Transverse colon (tissue), 4 donors: ENCODE measurements at regions not wholly inside any gene's neighbourhood (a gene's known extent, or its start where the extent isn't known, plus 50 kb on each side); places are given as distances from the start of the nearest gene placed in this dataset.

ENCODE experiments used
- DNase-seq: peaks from one replicate; pipeline ENCODE4 v3.0.0-alpha.2; 2019
- H3K27ac ChIP-seq, 4 donors: fragments of 200-600 bp; sonication (generic); 2 replicates each; pipeline ENCODE4 v1.5.1; 2016 to 2018; ENCODE audit warnings: inconsistent platforms in 4 of 4
- H3K27me3 ChIP-seq: fragments of 200-600 bp; sonication (generic); 2 replicates; pipeline ENCODE4 v1.5.1; 2017; ENCODE audit warnings: inconsistent platforms
- H3K36me3 ChIP-seq, 4 donors: fragments of 200-600 bp; sonication (generic); 2 replicates each; pipeline ENCODE4 v1.5.1; 2017 to 2019; ENCODE audit warnings: inconsistent platforms in 4 of 4
- H3K4me1 ChIP-seq, 4 donors: fragments of 200-600 bp; sonication (generic); 2 replicates each; pipeline ENCODE4 v1.5.1; 2017 to 2020; ENCODE audit warnings: inconsistent platforms in 4 of 4
- H3K4me3 ChIP-seq, 4 donors: fragments of 200-600 bp; sonication (generic); 1 replicate in 1 of 4; 2 replicates in 3 of 4; pipeline versions ENCODE4 v1.5.1 to v1.6.1; 2017 to 2019; ENCODE audit warnings: inconsistent platforms in 4 of 4
- H3K9me3 ChIP-seq, 2 donors: fragments of 200-600 bp; sonication (generic); 2 replicates each; pipeline ENCODE4 v1.5.1; 2017 to 2019; ENCODE audit warnings: inconsistent platforms in 2 of 2
- EP300 ChIP-seq: sonication (generic); formaldehyde crosslinking; IDR thresholded peaks from one replicate; pipeline ENCODE4 v1.6.1; 2017; ENCODE audit warnings: antibody characterized with exemption, low read depth
- POLR2A ChIP-seq: fragments of 450-650 bp; IDR thresholded peaks from one replicate; pipeline ENCODE4 v1.6.1; 2016; ENCODE audit warnings: antibody characterized with exemption, mild to moderate bottlenecking, moderate library complexity
- POLR2AphosphoS5 ChIP-seq, 3 donors: sonication (generic); formaldehyde crosslinking; IDR thresholded peaks; one replicate each; pipeline ENCODE4 v1.6.1; 2016; ENCODE audit warnings: antibody characterized with exemption in 3 of 3
- WGBS, 2 donors: methylation state at CpG; one replicate each; pipeline ENCODE4 v1.1.5; 2018; ENCODE audit warnings: low coverage in 1 of 2; 5-methylcytosine and 5-hydroxymethylcytosine counted together
- in situ Hi-C, 4 donors: fragments of 200-750 bp; cut with MboI; loops; one replicate each; pipeline versions ENCODE4 v1.15.0 to v1.15.1; 2017; ENCODE audit warnings: low sequenced_read_pairs in 3 of 4, low pct_ligation_motif_present in 1 of 4, low pct_unique_long_range_greater_than_20kb in 1 of 4
- intact Hi-C: fragments of 100-400 bp; cut with DNase I; formaldehyde crosslinking; loops from one replicate; pipeline ENCODE4 v1.15.1; 2023; ENCODE audit warnings: low total_unique reads
- TF ChIP-seq, protein P1 (sequence below), 5 experiments: fragments of 200-600 bp in 3 of 5; fragments of 450-650 bp in 2 of 5; sonication (generic) in 3 of 5; IDR thresholded peaks; 1 replicate in 2 of 5; 2 replicates in 3 of 5; pipeline ENCODE4 v1.5.1; 2016 to 2017; ENCODE audit warnings: antibody characterized with exemption in 5 of 5, inconsistent platforms in 3 of 5, mild to moderate bottlenecking in 2 of 5, moderate library complexity in 1 of 5

DNA sequence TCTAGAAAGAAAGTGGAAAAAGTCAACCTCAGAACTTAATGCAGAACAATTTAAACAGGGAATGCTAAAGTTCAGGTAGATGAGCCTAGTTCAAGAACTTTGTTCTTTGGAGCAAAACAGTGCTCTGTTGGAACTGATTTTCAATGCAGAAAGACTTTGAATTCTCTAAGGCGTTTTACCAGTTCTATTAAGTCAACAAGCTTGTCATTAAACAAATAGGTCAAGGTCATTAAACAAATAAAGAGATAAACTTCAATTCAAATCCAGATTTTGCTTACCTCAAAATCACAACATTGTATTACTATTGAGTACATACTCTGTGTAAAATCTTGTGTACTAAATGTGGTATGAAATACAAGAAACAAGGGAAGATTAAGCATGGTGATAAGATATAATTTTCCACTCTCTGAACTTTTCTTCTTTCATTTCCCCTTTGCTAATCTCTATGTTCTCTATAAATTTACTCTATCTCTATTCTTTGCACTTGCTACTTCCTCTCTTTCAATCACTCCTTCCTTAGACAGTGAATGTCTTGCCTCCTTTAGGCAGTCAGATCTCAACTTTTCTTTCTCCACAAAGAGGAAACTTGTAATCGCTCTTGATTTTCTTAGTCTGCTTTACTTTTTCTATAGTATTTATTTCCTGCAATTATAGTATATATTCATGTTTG lies 160.8 kb upstream of the KHDRBS2 start:
- H3K4me1 ChIP-seq, result no peaks in the 10 kb centered on the region
- no peak for DNase-seq
- intact Hi-C loops (no loop called here), in situ Hi-C loops (no loop called here)
- 62 to 64% methylated on average over 2 of the region's 2 CpGs for WGBS, 2 donors
- H3K27me3 ChIP-seq, result no peaks in the 10 kb centered on the region
- no peaks in the 10 kb centered on the region for H3K36me3 ChIP-seq
- no peak overlapping the region for H3K27ac ChIP-seq
- TF ChIP-seq, protein P1, sequence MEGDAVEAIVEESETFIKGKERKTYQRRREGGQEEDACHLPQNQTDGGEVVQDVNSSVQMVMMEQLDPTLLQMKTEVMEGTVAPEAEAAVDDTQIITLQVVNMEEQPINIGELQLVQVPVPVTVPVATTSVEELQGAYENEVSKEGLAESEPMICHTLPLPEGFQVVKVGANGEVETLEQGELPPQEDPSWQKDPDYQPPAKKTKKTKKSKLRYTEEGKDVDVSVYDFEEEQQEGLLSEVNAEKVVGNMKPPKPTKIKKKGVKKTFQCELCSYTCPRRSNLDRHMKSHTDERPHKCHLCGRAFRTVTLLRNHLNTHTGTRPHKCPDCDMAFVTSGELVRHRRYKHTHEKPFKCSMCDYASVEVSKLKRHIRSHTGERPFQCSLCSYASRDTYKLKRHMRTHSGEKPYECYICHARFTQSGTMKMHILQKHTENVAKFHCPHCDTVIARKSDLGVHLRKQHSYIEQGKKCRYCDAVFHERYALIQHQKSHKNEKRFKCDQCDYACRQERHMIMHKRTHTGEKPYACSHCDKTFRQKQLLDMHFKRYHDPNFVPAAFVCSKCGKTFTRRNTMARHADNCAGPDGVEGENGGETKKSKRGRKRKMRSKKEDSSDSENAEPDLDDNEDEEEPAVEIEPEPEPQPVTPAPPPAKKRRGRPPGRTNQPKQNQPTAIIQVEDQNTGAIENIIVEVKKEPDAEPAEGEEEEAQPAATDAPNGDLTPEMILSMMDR (IDR thresholded peaks at IDR 0.05), result no peak
- TF ChIP-seq POLR2AphosphoS5 (IDR thresholded peaks at IDR 0.05) (no peak), POLR2A (no peak)
- H3K4me3 ChIP-seq, result no peak overlapping the region
- H3K9me3 ChIP-seq, result no peaks in the 10 kb centered on the region

DNA sequence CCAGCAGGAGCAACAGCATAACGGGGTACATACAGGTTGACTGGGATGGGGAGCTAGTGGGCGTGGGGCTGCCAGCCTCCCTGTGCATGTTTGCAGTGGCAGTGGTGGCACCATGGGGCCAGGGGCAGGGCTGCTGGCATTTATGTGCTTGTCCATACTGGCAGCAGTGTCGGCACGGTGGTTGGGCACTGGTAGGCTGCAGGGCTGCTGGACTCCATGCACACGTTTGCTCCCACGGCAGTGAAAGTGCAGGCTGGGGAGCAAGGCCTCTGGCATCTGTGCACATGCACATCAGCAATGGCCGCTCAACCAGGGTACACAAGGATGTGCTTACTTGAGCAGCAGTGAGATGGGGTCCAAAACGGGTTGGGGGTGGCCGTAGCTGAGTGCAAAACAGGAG lies 159.5 kb upstream of the KHDRBS2 start:
- Histone ChIP-seq H3K4me3 (no peak overlapping the region), H3K27me3 (no peaks in the 10 kb centered on the region), H3K27ac (no peak overlapping the region), H3K9me3 (no peaks in the 10 kb centered on the region), H3K36me3 (no peaks in the 10 kb centered on the region), H3K4me1 (no peaks in the 10 kb centered on the region)
- 85% methylated on average over 9 of the region's 9 CpGs; no CpG with 5 or more reads in 1 of the 2 donors for WGBS, 2 donors
- intact Hi-C loops, result no loop called here
- no peak for DNase-seq
- in situ Hi-C loops, result no loop called here
- TF ChIP-seq POLR2A (no peak), POLR2AphosphoS5 (IDR thresholded peaks at IDR 0.05) (no peak), EP300 (no peak)
- TF ChIP-seq, protein P1 (IDR thresholded peaks at IDR 0.05), result no peak

DNA sequence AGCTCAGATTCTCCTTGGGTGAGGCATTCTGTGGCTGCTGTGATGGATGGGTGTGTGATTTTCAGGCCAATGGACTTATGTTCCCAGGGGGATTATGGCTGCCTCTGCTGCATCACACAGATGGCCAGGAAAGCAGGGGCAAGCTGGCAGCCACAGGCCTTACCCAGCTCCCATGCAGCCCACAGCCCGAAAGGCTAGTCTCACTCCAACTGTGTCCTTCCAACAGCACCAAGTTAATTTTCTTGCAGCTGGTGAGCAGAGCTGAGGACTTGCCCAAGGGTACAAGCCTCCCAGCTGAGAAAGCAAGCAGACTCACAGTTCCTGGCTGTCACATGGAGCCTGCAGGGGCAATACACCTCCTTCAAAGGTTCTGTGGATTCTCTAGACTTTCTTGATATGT lies 155.2 kb upstream of the KHDRBS2 start:
- WGBS, 2 donors, result 71% methylated on average over 1 of the region's 1 CpG; no CpG with 5 or more reads in 1 of the 2 donors
- Histone ChIP-seq H3K27ac (no peak overlapping the region), H3K36me3 (no peaks in the 10 kb centered on the region), H3K27me3 (no peaks in the 10 kb centered on the region), H3K9me3 (peaks cover 0 to 3% of the 10 kb centered on the region in 2 donors), H3K4me3 (no peak overlapping the region), H3K4me1 (no peaks in the 10 kb centered on the region)
- in situ Hi-C loops, result no loop called here
- intact Hi-C loops, result no loop called here
- no peak for DNase-seq
- no peak for TF ChIP-seq POLR2A
- no peak for TF ChIP-seq POLR2AphosphoS5 (IDR thresholded peaks at IDR 0.05)
- TF ChIP-seq, protein P1 (IDR thresholded peaks at IDR 0.05), result no peak
- TF ChIP-seq EP300, result no peak

DNA sequence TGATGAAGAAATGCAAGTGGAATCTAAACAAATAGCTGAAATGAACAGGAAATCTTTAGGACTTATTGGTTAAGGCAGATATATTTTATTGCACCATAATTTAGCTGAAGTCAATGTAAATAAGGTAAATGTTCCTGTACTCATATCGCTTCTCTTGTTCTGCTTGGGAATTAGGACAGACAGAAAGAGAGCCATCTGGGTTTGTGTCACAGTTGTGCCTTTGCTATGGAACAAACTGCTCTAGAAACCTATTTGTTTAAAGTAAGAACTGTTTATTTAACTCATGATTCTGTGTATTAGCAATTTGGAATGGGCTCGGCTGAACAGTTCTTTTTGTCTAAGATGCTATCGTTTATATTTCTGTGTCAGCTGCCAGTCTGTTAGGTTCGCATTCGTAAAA lies 143.8 kb upstream of the KHDRBS2 start:
- H3K27me3 ChIP-seq, result no peaks in the 10 kb centered on the region
- H3K4me3 ChIP-seq, result no peak overlapping the region
- no peaks in the 10 kb centered on the region for H3K4me1 ChIP-seq
- H3K9me3 ChIP-seq, result no peaks in the 10 kb centered on the region
- no peaks in the 10 kb centered on the region for H3K36me3 ChIP-seq
- TF ChIP-seq, protein P1 (IDR thresholded peaks at IDR 0.05), result no peak
- H3K27ac ChIP-seq, result no peak overlapping the region
- WGBS, 2 donors, result 68 to 73% methylated on average over 5 of the region's 5 CpGs
- no peak for DNase-seq
- in situ Hi-C loops, result no loop called here
- intact Hi-C loops, result no loop called here
